ENCODE measurements at regions not wholly inside any gene's neighbourhood (a gene's known extent, or its start where the extent isn't known, plus 50 kb on each side); places are given as distances from the start of the nearest gene placed in this dataset.

GRCh38 chr14:98634043-98634820 lies 637.8 kb downstream of the BCL11B start:
- Histone ChIP-seq H3K4me1 (ENCODE audit: control insufficient read depth, insufficient read depth, low read length) (no peaks in the 10 kb centered on the region), H3K27me3 (ENCODE audit: control insufficient read depth, insufficient read depth, low read length) (no peaks in the 10 kb centered on the region), H3K27ac (ENCODE audit: low read length) (no peak overlapping the region), H3K36me3 (ENCODE audit: control insufficient read depth, insufficient read depth, low read length) (no peaks in the 10 kb centered on the region), H3K9me3 (ENCODE audit: control insufficient read depth, low read depth, low read length) (no peaks in the 10 kb centered on the region), H3K4me3 (ENCODE audit: low read length) (no peak overlapping the region)
- DNase-seq, result no peak
- WGBS (ENCODE audit: insufficient coverage, low lambda C conversion rate), result 38% methylated on average over 1 of the region's 6 CpGs

DNA sequence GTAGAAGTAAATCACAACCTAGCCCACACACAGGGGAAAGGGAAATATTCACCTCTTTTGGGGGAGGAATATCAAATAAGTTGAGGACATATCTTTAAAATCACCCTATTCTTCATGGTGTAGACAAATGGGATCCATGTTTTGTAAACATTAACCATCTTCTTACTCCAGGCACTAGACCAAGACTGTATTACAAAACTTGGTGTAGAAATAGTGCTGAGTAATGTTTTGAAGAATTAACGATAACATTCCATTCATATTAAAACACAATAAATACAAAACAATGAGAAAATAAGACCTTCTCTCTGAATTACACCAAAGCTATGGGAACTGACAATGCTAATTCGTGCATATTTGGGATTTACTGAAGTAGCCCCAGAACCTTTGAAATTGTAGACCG lies 633.6 kb downstream of the BCL11B start:
- no peak overlapping the region for H3K27ac ChIP-seq (ENCODE audit: low read length)
- H3K27me3 ChIP-seq (ENCODE audit: control insufficient read depth, insufficient read depth, low read length), result no peaks in the 10 kb centered on the region
- no peaks in the 10 kb centered on the region for H3K36me3 ChIP-seq (ENCODE audit: control insufficient read depth, insufficient read depth, low read length)
- no peaks in the 10 kb centered on the region for H3K9me3 ChIP-seq (ENCODE audit: control insufficient read depth, low read depth, low read length)
- no CpG with 5 or more reads among the region's 3 CpGs for WGBS (ENCODE audit: insufficient coverage, low lambda C conversion rate)
- H3K4me3 ChIP-seq (ENCODE audit: low read length), result no peak overlapping the region
- no peaks in the 10 kb centered on the region for H3K4me1 ChIP-seq (ENCODE audit: control insufficient read depth, insufficient read depth, low read length)
- DNase-seq, result no peak

- Histone ChIP-seq H3K36me3 (ENCODE audit: control insufficient read depth, insufficient read depth, low read length) (no peaks in the 10 kb centered on the region), H3K9me3 (ENCODE audit: control insufficient read depth, low read depth, low read length) (no peaks in the 10 kb centered on the region), H3K27me3 (ENCODE audit: control insufficient read depth, insufficient read depth, low read length) (no peaks in the 10 kb centered on the region), H3K4me1 (ENCODE audit: control insufficient read depth, insufficient read depth, low read length) (no peaks in the 10 kb centered on the region), H3K27ac (ENCODE audit: low read length) (no peak overlapping the region), H3K4me3 (ENCODE audit: low read length) (no peak overlapping the region)
- WGBS (ENCODE audit: insufficient coverage, low lambda C conversion rate), result no CpG with 5 or more reads among the region's 5 CpGs
- DNase-seq, result no peak
Observed at GRCh38 chr14:98647754-98648153, 624.2 kb downstream of the BCL11B start.

DNA sequence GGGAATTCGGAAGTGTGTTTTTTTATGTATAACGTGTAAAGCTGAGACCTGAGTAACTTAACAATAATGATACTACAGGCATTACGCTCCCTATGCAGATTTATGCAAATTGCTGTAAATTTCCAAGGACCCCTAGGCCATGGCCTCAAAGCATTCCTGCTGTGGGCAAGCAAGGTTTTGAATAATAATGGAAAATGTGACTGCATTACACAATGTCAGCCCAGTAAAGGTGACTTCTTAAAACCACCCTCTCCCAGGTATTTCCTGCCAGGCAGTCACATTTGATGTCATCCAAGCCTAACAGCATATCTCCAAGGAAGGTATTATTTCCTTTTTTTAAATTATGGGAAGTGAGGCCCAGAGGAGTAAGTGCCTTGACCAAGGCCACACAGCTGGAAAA lies 621.0 kb downstream of the BCL11B start:
- H3K27me3 ChIP-seq (ENCODE audit: control insufficient read depth, insufficient read depth, low read length), result no peaks in the 10 kb centered on the region
- H3K4me3 ChIP-seq (ENCODE audit: low read length), result no peak overlapping the region
- no peaks in the 10 kb centered on the region for H3K4me1 ChIP-seq (ENCODE audit: control insufficient read depth, insufficient read depth, low read length)
- no peak for DNase-seq
- no peak overlapping the region for H3K27ac ChIP-seq (ENCODE audit: low read length)
- H3K9me3 ChIP-seq (ENCODE audit: control insufficient read depth, low read depth, low read length), result no peaks in the 10 kb centered on the region
- WGBS (ENCODE audit: insufficient coverage, low lambda C conversion rate), result no CpG with 5 or more reads among the region's 3 CpGs
- no peaks in the 10 kb centered on the region for H3K36me3 ChIP-seq (ENCODE audit: control insufficient read depth, insufficient read depth, low read length)

DNA sequence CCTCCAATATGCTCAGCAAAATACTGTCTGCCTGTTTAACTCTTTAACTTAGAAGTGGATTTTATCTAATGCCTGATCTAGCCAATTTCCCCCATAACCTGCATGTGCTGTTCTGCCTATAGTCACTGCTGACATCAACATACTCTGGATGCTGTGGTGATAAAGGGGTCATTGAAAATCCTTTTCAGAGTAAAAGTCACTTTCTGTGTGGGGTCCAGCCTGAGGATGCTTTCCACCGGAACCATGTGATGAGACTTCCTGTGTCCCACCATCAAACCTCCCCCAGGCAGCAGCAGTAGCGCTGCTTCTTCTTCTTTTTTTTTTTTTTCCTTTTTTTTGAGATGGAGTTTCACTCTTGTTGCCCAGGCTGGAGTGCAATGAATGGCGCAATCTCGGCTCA lies 607.0 kb downstream of the BCL11B start:
- no peak overlapping the region for H3K4me3 ChIP-seq (ENCODE audit: low read length)
- H3K27ac ChIP-seq (ENCODE audit: low read length), result no peak overlapping the region
- H3K9me3 ChIP-seq (ENCODE audit: control insufficient read depth, low read depth, low read length), result no peaks in the 10 kb centered on the region
- no peaks in the 10 kb centered on the region for H3K27me3 ChIP-seq (ENCODE audit: control insufficient read depth, insufficient read depth, low read length)
- DNase-seq, result no peak
- no peaks in the 10 kb centered on the region for H3K4me1 ChIP-seq (ENCODE audit: control insufficient read depth, insufficient read depth, low read length)
- no peaks in the 10 kb centered on the region for H3K36me3 ChIP-seq (ENCODE audit: control insufficient read depth, insufficient read depth, low read length)
- WGBS (ENCODE audit: insufficient coverage, low lambda C conversion rate), result 20% methylated on average over 1 of the region's 4 CpGs

DNA sequence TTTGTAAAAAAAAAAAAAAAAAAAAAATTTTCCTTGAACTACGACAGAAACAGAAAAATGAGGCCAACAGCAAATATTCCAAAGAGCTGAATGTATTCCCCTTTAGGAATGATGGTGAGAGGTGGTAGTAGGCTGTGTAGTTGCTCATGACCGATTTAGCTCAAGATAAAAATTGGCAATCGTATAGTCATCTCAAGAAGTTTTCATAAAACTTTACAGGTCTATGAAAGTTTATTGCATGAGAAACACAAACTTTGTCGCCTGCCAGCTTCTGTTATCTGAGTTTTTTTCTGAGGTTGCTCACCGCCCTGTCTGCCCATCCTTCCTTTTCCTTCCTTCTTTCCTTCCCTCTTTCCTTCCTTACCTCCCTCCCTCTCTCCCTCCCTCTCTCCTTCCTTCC lies 605.5 kb downstream of the BCL11B start:
- no peak overlapping the region for H3K27ac ChIP-seq (ENCODE audit: low read length)
- 60% methylated on average over 2 of the region's 5 CpGs for WGBS (ENCODE audit: insufficient coverage, low lambda C conversion rate)
- DNase-seq, result no peak
- no peak overlapping the region for H3K4me3 ChIP-seq (ENCODE audit: low read length)
- H3K27me3 ChIP-seq (ENCODE audit: control insufficient read depth, insufficient read depth, low read length), result no peaks in the 10 kb centered on the region
- H3K4me1 ChIP-seq (ENCODE audit: control insufficient read depth, insufficient read depth, low read length), result no peaks in the 10 kb centered on the region
- H3K36me3 ChIP-seq (ENCODE audit: control insufficient read depth, insufficient read depth, low read length), result no peaks in the 10 kb centered on the region
- no peaks in the 10 kb centered on the region for H3K9me3 ChIP-seq (ENCODE audit: control insufficient read depth, low read depth, low read length)

DNA sequence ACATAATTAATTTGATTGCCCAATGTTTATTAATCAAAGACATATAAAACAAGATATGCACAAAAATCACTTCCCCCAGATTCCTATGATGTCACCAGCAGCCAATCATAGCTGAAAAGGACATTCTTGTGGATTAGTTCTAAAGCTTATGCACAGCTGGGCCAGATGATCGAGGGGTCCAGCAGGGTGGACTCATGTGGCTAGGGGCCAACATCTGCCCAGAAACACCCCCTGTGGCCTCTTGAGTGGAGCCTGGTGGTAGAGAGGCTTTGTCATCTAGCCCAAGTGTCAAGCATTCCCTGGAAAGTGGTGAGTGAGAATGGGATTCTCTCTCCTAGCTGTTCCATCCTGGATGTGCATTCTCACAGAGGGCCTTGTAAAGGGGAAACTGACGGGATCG lies 590.0 kb downstream of the BCL11B start:
- Histone ChIP-seq H3K4me1 (ENCODE audit: control insufficient read depth, insufficient read depth, low read length) (no peaks in the 10 kb centered on the region), H3K27ac (ENCODE audit: low read length) (no peak overlapping the region), H3K27me3 (ENCODE audit: control insufficient read depth, insufficient read depth, low read length) (no peaks in the 10 kb centered on the region), H3K36me3 (ENCODE audit: control insufficient read depth, insufficient read depth, low read length) (no peaks in the 10 kb centered on the region), H3K4me3 (ENCODE audit: low read length) (no peak overlapping the region), H3K9me3 (ENCODE audit: control insufficient read depth, low read depth, low read length) (no peaks in the 10 kb centered on the region)
- DNase-seq, result no peak
- no CpG with 5 or more reads among the region's 3 CpGs for WGBS (ENCODE audit: insufficient coverage, low lambda C conversion rate)

DNA sequence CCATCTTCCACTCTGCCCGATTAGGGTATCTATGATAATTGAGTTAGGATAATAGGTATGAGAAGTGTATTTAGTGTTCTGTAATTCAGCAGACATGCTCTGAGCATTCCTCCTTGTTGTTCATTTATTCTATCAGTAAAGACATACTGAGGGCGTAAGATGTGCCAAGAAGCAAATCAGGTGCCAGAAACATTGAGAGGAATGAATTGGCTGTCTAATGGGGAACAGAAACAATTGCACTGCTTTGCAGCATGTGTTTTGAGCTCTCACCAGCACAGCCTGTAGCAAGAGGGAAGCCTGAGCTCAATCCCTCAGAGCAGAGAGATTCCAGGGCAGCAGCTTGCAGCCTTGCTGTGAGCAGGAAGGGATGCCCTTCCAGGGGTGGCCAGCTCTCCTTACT lies 589.3 kb downstream of the BCL11B start:
- Histone ChIP-seq H3K27me3 (ENCODE audit: control insufficient read depth, insufficient read depth, low read length) (no peaks in the 10 kb centered on the region), H3K36me3 (ENCODE audit: control insufficient read depth, insufficient read depth, low read length) (no peaks in the 10 kb centered on the region), H3K9me3 (ENCODE audit: control insufficient read depth, low read depth, low read length) (no peaks in the 10 kb centered on the region), H3K27ac (ENCODE audit: low read length) (no peak overlapping the region), H3K4me1 (ENCODE audit: control insufficient read depth, insufficient read depth, low read length) (no peaks in the 10 kb centered on the region), H3K4me3 (ENCODE audit: low read length) (no peak overlapping the region)
- no peak for DNase-seq
- WGBS (ENCODE audit: insufficient coverage, low lambda C conversion rate), result no CpG with 5 or more reads among the region's 2 CpGs

DNA sequence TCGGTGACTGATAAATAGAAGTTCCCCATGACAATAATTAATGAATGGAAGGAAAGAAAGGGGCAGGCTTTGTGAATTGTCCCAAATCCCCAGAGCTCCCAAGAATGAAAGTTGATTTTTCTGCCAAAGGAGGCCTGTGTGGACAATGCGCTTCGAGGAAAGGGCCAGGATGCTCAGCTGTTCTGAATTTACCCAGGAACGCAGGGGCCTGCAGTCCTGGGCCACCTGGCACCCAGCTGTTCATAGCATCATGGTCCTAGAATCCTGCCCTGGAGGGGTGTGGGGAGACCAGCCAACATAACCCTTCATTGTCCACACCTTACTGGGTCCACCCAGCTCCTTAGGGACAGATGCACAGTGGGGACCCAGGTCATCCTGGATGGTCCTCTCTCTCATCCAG lies 587.5 kb downstream of the BCL11B start:
- WGBS (ENCODE audit: insufficient coverage, low lambda C conversion rate), result no CpG with 5 or more reads among the region's 4 CpGs
- no peaks in the 10 kb centered on the region for H3K27me3 ChIP-seq (ENCODE audit: control insufficient read depth, insufficient read depth, low read length)

DNA sequence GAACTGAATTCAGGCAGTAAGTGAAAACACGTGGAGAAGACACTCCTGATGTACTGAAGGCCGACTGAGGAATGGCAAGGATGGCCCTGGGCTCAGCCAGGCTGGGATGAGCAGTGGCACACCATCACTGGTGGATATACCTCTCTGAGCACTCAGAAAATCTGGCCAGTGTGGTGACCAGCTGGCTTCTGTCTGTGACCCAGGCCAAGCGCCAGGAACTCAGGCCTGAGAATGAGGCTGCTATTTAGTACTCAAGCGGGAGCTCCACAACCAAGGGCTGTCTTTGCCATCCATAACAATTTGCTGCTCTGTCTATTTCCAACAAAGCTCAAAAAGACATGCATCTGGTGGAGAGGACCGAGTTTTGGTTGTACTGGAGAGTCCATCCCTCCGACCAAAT lies 586.3 kb downstream of the BCL11B start:
- DNase-seq, result no peak
- Histone ChIP-seq H3K27ac (ENCODE audit: low read length) (no peak overlapping the region), H3K27me3 (ENCODE audit: control insufficient read depth, insufficient read depth, low read length) (no peaks in the 10 kb centered on the region), H3K4me1 (ENCODE audit: control insufficient read depth, insufficient read depth, low read length) (no peaks in the 10 kb centered on the region), H3K9me3 (ENCODE audit: control insufficient read depth, low read depth, low read length) (no peaks in the 10 kb centered on the region), H3K36me3 (ENCODE audit: control insufficient read depth, insufficient read depth, low read length) (no peaks in the 10 kb centered on the region), H3K4me3 (ENCODE audit: low read length) (no peak overlapping the region)
- no CpG with 5 or more reads among the region's 6 CpGs for WGBS (ENCODE audit: insufficient coverage, low lambda C conversion rate)

More for the DNA sequence above, 587.5 kb downstream of the BCL11B start:
- H3K27ac ChIP-seq (ENCODE audit: low read length), result no peak overlapping the region
- H3K36me3 ChIP-seq (ENCODE audit: control insufficient read depth, insufficient read depth, low read length), result no peaks in the 10 kb centered on the region
- H3K9me3 ChIP-seq (ENCODE audit: control insufficient read depth, low read depth, low read length), result no peaks in the 10 kb centered on the region
- DNase-seq, result no peak
- no peak overlapping the region for H3K4me3 ChIP-seq (ENCODE audit: low read length)
- H3K4me1 ChIP-seq (ENCODE audit: control insufficient read depth, insufficient read depth, low read length), result no peaks in the 10 kb centered on the region

GRCh38 chr14:98688446-98688845 lies 583.6 kb downstream of the BCL11B start:
- H3K4me3 ChIP-seq (ENCODE audit: low read length), result no peak overlapping the region
- no peak for DNase-seq
- no peaks in the 10 kb centered on the region for H3K36me3 ChIP-seq (ENCODE audit: control insufficient read depth, insufficient read depth, low read length)
- WGBS (ENCODE audit: insufficient coverage, low lambda C conversion rate), result 80% methylated on average over 1 of the region's 3 CpGs
- H3K4me1 ChIP-seq (ENCODE audit: control insufficient read depth, insufficient read depth, low read length), result no peaks in the 10 kb centered on the region
- no peak overlapping the region for H3K27ac ChIP-seq (ENCODE audit: low read length)
- no peaks in the 10 kb centered on the region for H3K9me3 ChIP-seq (ENCODE audit: control insufficient read depth, low read depth, low read length)
- no peaks in the 10 kb centered on the region for H3K27me3 ChIP-seq (ENCODE audit: control insufficient read depth, insufficient read depth, low read length)
